HG03175 (cell line): ENCODE measurements at regions not wholly inside any gene's neighbourhood (a gene's known extent, or its start where the extent isn't known, plus 50 kb on each side); places are given as distances from the start of the nearest gene placed in this dataset.

ENCODE experiments used
- ATAC-seq: cut with Tn5 transposase; IDR thresholded peaks from one replicate; pipeline ENCODE4 v1.9.1; 2021; ENCODE audit warnings: mild to moderate bottlenecking, moderate library complexity; ENCODE audit not compliant: unreplicated experiment

- ATAC-seq, result no peak
Observed at GRCh38 chr1:175865041-175865766, 121.8 kb upstream of the TNR start.

GRCh38 chr1:175864625-175865024, 121.2 kb upstream of the TNR start:
- ATAC-seq, result no peak

DNA sequence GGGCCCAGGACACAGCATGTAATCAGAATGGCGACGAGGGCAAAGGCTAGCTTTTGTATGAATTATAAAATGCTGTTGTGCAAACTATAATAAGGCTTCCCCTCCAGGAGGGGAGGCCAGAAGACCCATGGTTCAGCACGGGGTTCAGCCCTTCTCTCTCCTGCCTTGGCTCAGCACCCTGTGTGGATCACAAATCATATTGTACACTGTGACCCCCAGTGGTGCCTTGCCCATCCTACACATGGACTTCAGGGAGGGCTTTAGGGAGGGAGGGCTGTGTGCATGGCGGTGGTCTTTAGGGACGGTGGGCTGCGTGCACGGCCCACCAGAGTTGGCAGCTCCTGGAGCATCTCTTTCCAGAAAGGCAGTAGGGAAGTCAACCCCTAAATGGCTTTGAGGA, 120.8 kb upstream of the TNR start:
- no peak for ATAC-seq

- ATAC-seq, result no peak
Observed at GRCh38 chr1:175863299-175864050, 120.1 kb upstream of the TNR start.

DNA sequence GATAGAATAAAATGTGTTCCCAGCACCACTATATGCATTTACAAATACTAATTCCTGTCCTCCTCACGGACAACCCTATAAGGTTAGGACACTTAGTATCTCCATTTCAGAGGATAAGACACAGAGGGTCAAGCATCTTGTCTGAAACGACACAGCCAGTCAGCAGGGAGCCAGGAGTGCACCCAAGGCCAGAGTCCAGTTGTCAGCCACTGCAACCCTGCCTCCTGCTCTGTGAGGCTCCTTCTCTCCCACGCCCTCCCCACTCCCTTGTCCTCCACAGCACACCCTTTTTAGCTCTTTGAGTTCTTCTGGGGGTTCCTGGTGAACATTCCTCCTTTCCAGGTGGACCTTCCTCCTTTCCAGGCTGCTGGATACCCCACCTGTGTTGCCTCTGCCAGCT, 119.0 kb upstream of the TNR start:
- no peak for ATAC-seq

DNA sequence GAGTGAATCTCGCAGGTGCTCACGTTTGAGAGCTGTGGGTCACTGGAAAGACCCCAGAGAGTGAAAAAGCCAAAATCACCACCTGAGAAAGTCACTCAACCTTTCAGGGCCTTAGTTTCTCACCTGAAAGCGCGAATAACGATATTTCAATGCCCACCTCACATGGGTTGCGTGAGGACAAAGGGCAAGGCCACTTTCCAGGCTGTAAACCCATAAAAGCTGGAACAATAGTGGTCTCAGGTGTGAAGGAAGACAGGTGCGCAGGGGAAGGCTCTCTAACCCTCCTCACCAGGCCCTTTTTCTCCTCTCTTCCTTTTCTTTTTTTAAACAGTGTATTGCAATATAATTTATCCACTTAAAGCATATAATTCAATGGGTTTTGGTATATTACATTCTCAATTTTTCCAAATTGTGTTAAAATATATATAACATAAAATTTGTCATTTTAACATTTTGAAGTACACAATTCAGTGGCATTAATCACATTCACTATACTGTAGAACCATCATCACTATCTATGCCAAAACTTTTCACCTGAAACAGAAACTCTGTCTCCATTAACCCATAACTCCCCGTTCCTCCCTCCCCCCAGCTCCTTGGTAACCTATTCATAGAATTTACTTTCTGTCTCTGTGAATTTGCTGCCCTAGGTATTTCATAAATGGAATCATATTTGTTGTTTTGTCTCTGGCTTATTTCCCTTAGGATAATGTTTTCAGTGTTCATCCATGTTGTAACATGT, 118.4 kb upstream of the TNR start:
- ATAC-seq, result no peak

- ATAC-seq, result no peak
Observed at GRCh38 chr1:175857756-175858155, 114.4 kb upstream of the TNR start.

- ATAC-seq, result no peak
Observed at GRCh38 chr1:175853681-175854080, 110.3 kb upstream of the TNR start.

DNA sequence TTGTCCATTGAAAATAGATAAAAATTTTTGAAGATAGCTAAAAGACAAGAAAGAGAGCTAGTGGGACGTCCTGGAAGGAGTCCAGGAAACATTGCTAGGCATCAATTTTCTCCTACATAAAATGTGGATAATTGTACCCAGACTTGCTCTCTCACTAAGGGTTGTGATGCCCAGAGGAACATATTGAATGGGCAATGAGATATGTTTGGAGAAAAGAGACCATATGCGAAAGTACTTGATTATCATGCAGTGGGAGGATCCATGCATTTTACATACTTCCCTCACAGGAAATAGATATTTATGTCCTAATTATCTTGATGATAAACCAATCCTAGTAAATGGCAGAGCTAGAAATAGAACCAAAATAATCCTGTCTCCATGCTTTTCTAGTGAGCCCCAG, 108.4 kb upstream of the TNR start:
- ATAC-seq, result no peak

DNA sequence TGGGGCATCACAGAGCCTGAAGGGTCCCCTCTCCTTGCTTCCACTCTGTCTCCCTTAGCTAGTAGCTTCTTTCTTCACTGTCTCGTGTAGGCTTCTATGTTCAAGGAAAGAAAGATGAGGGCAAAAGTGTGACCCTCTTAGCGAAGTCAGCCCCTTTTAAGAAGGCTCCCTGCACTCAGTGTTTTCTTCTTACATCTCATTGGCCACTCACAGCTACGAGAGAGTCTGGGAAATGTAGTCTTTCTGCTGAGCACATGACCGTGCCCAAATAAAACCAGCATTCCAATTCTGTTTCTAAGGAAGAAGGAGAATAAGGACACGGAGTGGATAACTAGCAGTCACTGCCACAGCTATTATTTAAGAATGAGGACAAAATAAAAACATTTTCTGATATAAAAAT, 104.9 kb upstream of the TNR start:
- no peak for ATAC-seq

GRCh38 chr1:175845985-175846384, 102.6 kb upstream of the TNR start:
- no peak for ATAC-seq

DNA sequence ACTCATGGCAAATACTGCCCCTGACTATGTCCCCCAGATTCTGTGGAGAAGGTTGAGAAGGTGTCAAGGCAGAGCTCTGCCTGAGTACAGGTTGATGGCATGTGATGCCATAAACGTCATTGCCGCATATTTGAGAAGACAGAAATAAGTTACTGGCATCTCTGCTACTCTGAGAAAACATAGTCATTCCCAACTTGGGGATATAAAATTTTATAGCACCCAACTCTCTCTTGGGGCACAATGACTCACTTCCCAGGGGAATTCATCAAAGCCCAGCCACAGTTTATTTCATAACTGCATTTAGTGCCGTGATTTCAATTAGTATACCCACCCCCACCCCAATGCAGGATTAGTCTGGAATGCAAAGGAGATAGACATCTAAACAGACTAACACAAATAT, 101.9 kb upstream of the TNR start:
- no peak for ATAC-seq

- no peak for ATAC-seq
Observed at GRCh38 chr1:175844877-175845276, 101.5 kb upstream of the TNR start.

GRCh38 chr1:175842550-175842949, 99.2 kb upstream of the TNR start:
- ATAC-seq, result no peak

- no peak for ATAC-seq
Observed at GRCh38 chr1:175841738-175842187, 98.4 kb upstream of the TNR start.

GRCh38 chr1:175840787-175841186, 97.4 kb upstream of the TNR start:
- no peak for ATAC-seq

DNA sequence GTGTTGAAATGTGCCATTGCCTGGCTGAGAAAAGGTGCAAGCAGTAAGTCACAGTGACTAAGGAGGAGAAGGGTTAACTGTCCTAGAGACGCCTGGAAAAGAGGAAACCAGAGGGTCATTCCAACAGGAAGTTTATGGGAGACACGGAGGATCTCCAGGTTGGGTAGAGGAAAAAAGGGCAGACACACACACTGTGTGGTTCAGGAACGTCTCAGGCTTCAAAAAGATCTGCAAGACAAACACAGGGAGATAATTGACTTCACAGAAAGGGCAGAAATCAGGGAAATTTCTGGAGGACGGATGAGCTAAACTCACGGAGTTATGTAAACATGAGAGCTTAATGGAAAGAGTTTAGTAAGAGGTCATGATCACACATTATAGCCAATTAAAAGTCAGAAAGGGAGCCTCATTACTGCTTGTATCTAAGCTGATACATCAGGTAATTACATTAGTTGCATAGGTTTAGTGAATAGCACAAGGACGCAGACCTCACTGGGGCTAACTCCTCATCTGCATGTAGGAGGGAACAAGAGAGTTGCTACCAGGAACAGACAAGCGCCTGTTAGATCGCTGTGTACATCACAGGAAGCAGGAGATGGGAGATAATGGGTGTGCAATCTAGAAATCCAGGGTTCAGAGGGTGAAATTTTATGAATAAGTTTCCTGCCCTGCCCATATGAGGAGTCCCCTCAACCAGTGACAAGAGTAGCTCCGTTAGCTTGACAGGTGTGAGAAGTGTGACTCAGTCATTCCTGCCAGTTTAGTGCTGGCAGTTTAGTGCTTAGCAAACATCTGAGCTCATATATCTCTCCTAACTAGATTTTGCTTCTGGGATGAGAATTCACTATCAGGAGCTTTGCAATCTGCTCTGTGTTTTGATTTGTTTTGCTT, 96.6 kb upstream of the TNR start:
- ATAC-seq, result no peak

- ATAC-seq, result no peak
Observed at GRCh38 chr1:175834597-175834996, 91.2 kb upstream of the TNR start.

DNA sequence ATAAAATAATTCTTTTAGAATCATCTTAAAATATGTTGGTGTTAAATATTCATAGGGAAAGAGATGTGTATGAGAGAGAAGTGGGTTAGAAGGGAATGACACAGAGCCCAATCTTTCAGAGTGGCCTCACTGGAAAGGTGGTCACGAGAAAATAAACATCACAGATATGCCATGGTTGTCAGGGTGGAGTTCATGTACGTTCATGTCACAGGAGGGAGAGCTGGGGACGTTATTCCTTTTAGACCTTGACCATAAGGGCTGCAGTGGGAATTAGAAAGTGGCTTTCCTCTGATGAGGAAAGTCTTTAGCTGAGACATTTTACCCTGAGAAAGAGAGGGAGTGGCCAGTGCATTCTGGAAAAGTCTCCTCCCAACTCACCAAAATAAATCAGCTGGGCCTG, 90.6 kb upstream of the TNR start:
- no peak for ATAC-seq

DNA sequence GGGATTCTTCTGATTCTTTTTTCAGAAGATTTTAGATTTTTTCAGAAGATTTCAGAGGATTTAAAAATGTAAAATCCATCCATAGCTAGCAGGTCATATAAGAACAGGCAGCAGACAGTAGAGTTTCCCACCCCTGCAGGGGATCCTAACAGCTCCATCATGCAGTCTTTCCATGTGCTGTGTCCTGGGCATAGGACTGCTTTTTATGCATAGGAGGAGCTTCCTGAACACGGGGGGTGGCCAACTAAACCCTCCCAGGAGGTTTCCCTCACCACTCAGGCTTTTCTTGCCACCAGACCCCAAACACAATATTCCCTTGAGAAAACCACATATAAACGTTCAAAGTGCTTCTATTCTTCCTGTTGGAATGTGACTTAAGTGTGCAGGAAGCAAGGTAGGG, 90.1 kb upstream of the TNR start:
- no peak for ATAC-seq

DNA sequence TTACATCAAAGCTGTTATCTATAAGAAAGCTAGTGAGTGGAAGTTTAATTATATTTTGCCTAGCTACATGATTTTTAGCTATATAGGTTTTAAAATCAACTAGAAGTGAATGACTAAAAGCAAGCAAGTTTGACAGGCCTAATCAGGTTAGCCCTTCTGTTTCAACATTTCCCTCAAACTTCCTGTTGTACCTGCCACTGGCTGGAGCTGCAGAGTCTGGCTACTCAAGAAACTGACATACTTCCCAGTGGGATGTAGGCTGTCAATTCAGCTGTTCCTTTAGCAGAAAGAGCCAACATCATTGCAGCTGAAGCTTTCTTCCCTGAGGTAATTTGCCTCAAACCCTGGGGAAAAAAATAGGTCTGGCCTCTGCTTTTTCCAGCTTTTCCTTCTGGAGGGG, 87.1 kb upstream of the TNR start:
- no peak for ATAC-seq
